ENCODE measurements at regions not wholly inside any gene's neighbourhood (a gene's known extent, or its start where the extent isn't known, plus 50 kb on each side); places are given as distances from the start of the nearest gene placed in this dataset.

GRCh38 chr9:28518439-28518838 lies 945.2 kb upstream of the C9orf72 start:
- no peaks in the 10 kb centered on the region for H3K27me3 ChIP-seq (ENCODE audit: control insufficient read depth, insufficient read depth, low read length)
- H3K4ac ChIP-seq (ENCODE audit: low read depth, low read length): no peak overlapping the region
- H2BK5ac ChIP-seq (ENCODE audit: low read depth, low read length, poor library complexity, severe bottlenecking): no peak overlapping the region
- WGBS, 2 experiments (ENCODE audit: extremely low coverage in 2 of 2, insufficient read length in 1 of 2): no CpG with 5 or more reads among the region's 3 CpGs
- no peak overlapping the region for H3K9ac ChIP-seq (ENCODE audit: low read depth, low read length)
- H3K18ac ChIP-seq (ENCODE audit: low read depth, low read length): no peak overlapping the region
- no peak overlapping the region for H2AK5ac ChIP-seq (ENCODE audit: low read depth, low read length)
- CTCF ChIA-PET: no interaction called here
- no peaks in the 10 kb centered on the region for H3K9me3 ChIP-seq (ENCODE audit: control insufficient read depth, insufficient read depth, low read length)
- H2BK20ac ChIP-seq (ENCODE audit: low read depth, low read length): no peak overlapping the region
- no peaks in the 10 kb centered on the region for H3K36me3 ChIP-seq (ENCODE audit: control insufficient read depth, insufficient read depth, low read length)
- DNase-seq (no peak), ATAC-seq (ENCODE audit: low read depth) (no peak)
- intact Hi-C loops (cut with micrococcal nuclease): no loop called here
- no peak overlapping the region for H2BK120ac ChIP-seq (ENCODE audit: low read depth, low read length)
- H4K20me1 ChIP-seq (ENCODE audit: insufficient read depth, low read length): no peaks in the 10 kb centered on the region
- no peaks in the 10 kb centered on the region for H3K4me1 ChIP-seq (ENCODE audit: control insufficient read depth, insufficient read depth, low read length)
- no peak overlapping the region for H3K14ac ChIP-seq (replicated peaks; ENCODE audit: low read depth, low read length)
- H3K23ac ChIP-seq (ENCODE audit: low read depth, low read length): no peak overlapping the region
- dilution Hi-C loops (cut with HindIII; ENCODE audit: low sequenced_read_pairs, unreplicated experiment): no loop called here
- no peak overlapping the region for H3K56ac ChIP-seq (ENCODE audit: extremely low read depth, insufficient read depth, low read length)
- H4K8ac ChIP-seq (ENCODE audit: low read depth in 2 of 2, low read length in 2 of 2): no peak overlapping the region
- no peaks in the 10 kb centered on the region for H3K79me1 ChIP-seq (ENCODE audit: low read depth in 1 of 2, low read length in 2 of 2)
- H2AFZ ChIP-seq (replicated peaks; ENCODE audit: low read length, poor library complexity): no peak overlapping the region
- H4K5ac ChIP-seq (ENCODE audit: low read depth, low read length): no peak overlapping the region
- no peak overlapping the region for H3K4me2 ChIP-seq (ENCODE audit: low read depth, low read length)
- in situ Hi-C loops (cut with MboI; ENCODE audit: low sequenced_read_pairs): no loop called here
- no peaks in the 10 kb centered on the region for H3K9me1 ChIP-seq (ENCODE audit: insufficient read depth, low read length)
- no peak overlapping the region for H3K27ac ChIP-seq (ENCODE audit: insufficient read depth, low read length)
- POLR2A ChIA-PET (ENCODE audit: unreplicated experiment): no interaction called here
- no peak for TF ChIP-seq BHLHE40 (IDR thresholded peaks at IDR 0.05; ENCODE audit: low read depth, low read length)
- no peak for TF ChIP-seq NFE2L2 (IDR thresholded peaks at IDR 0.05; ENCODE audit: low read depth, low read length)
- TF ChIP-seq CTCF (conservative IDR thresholded peaks at IDR 0.05; ENCODE audit: low read depth, low read length): no peak
- no peak for TF ChIP-seq MXI1 (IDR thresholded peaks at IDR 0.05; ENCODE audit: borderline replicate concordance, low read depth, low read length)
- TF ChIP-seq SMC3 (IDR thresholded peaks at IDR 0.05; ENCODE audit: low read depth, low read length): no peak
- TF ChIP-seq RAD21 (IDR thresholded peaks at IDR 0.05; ENCODE audit: low read length): no peak
- no peak for TF ChIP-seq MAZ (IDR thresholded peaks at IDR 0.05; ENCODE audit: borderline replicate concordance, low read depth, low read length)
- no peak for TF ChIP-seq ELK1 (IDR thresholded peaks at IDR 0.05; ENCODE audit: borderline replicate concordance, low read depth, low read length)
- no peak for TF ChIP-seq RFX5 (IDR thresholded peaks at IDR 0.05; ENCODE audit: low read depth, low read length)
- no peak for TF ChIP-seq CEBPB (IDR thresholded peaks at IDR 0.05; ENCODE audit: low read depth, low read length)
- no peak for TF ChIP-seq POLR2A (IDR thresholded peaks at IDR 0.05; ENCODE audit: low read depth, low read length)
- no peak for TF ChIP-seq CHD1 (IDR thresholded peaks at IDR 0.05; ENCODE audit: low read depth, low read length)
- no peak for TF ChIP-seq MAFK (IDR thresholded peaks at IDR 0.05; ENCODE audit: low read depth, low read length)
- no peak for TF ChIP-seq FOS (IDR thresholded peaks at IDR 0.05; ENCODE audit: low read depth, low read length)
- H3K4me3 ChIP-seq (ENCODE audit: insufficient read depth, low read depth, low read length): no peak overlapping the region
- no peak overlapping the region for H4K91ac ChIP-seq (ENCODE audit: insufficient read depth, low read depth, low read length)
- no peak overlapping the region for H2BK15ac ChIP-seq (ENCODE audit: low read depth, low read length)
- no TSS peak for BruUV-seq (replicated peaks)
- H2AK9ac ChIP-seq (replicated peaks; ENCODE audit: low read depth, low read length, poor library complexity): no peak overlapping the region
